ENCODE measurements at regions not wholly inside any gene's neighbourhood (a gene's known extent, or its start where the extent isn't known, plus 50 kb on each side); places are given as distances from the start of the nearest gene placed in this dataset.

- TF ChIP-seq MYC (IDR thresholded peaks at IDR 0.05; ENCODE audit: low read depth, low read length) (no peak), MAX (IDR thresholded peaks at IDR 0.05; ENCODE audit: low read depth, low read length) (no peak), POLR2A (IDR thresholded peaks at IDR 0.05; ENCODE audit: extremely low read depth, insufficient read length) (no peak), CTCF (IDR thresholded peaks at IDR 0.05; ENCODE audit: low read depth, low read length) (no peak)
- H3K4me3 ChIP-seq (ENCODE audit: low read depth, low read length) = no peak overlapping the region
- DNase-seq (ENCODE audit: low read depth) = no peak
Measured at GRCh38 chr13:107834281-107834680, 381.1 kb downstream of the LIG4 start.

- no peak for DNase-seq (ENCODE audit: low read depth)
- TF ChIP-seq MYC (IDR thresholded peaks at IDR 0.05; ENCODE audit: low read depth, low read length) = no peak
- TF ChIP-seq MAX (IDR thresholded peaks at IDR 0.05; ENCODE audit: low read depth, low read length) = no peak
- no peak for TF ChIP-seq POLR2A (IDR thresholded peaks at IDR 0.05; ENCODE audit: extremely low read depth, insufficient read length)
- TF ChIP-seq CTCF (IDR thresholded peaks at IDR 0.05; ENCODE audit: low read depth, low read length) = no peak
- no peak overlapping the region for H3K4me3 ChIP-seq (ENCODE audit: low read depth, low read length)
Measured at GRCh38 chr13:107832500-107833100, 382.7 kb downstream of the LIG4 start.

- DNase-seq (ENCODE audit: low read depth) = no peak
- TF ChIP-seq MAX (IDR thresholded peaks at IDR 0.05; ENCODE audit: low read depth, low read length) (no peak), POLR2A (IDR thresholded peaks at IDR 0.05; ENCODE audit: extremely low read depth, insufficient read length) (no peak), CTCF (IDR thresholded peaks at IDR 0.05; ENCODE audit: low read depth, low read length) (no peak), MYC (IDR thresholded peaks at IDR 0.05; ENCODE audit: low read depth, low read length) (no peak)
- no peak overlapping the region for H3K4me3 ChIP-seq (ENCODE audit: low read depth, low read length)
Measured at GRCh38 chr13:107830804-107831203, 384.5 kb downstream of the LIG4 start.

- DNase-seq (ENCODE audit: low read depth) = no peak
- TF ChIP-seq MAX (IDR thresholded peaks at IDR 0.05; ENCODE audit: low read depth, low read length) = no peak
- no peak overlapping the region for H3K4me3 ChIP-seq (ENCODE audit: low read depth, low read length)
Measured at GRCh38 chr13:107827840-107828549, 387.3 kb downstream of the LIG4 start.

- DNase-seq (ENCODE audit: low read depth) = no peak
- H3K4me3 ChIP-seq (ENCODE audit: low read depth, low read length) = no peak overlapping the region
- TF ChIP-seq POLR2A (IDR thresholded peaks at IDR 0.05; ENCODE audit: extremely low read depth, insufficient read length) (no peak), MYC (IDR thresholded peaks at IDR 0.05; ENCODE audit: low read depth, low read length) (no peak), MAX (IDR thresholded peaks at IDR 0.05; ENCODE audit: low read depth, low read length) (no peak), CTCF (IDR thresholded peaks at IDR 0.05; ENCODE audit: low read depth, low read length) (no peak)
Measured at GRCh38 chr13:107824635-107825034, 390.7 kb downstream of the LIG4 start.

GRCh38 chr13:107822006-107822405 lies 393.3 kb downstream of the LIG4 start:
- no peak overlapping the region for H3K4me3 ChIP-seq (ENCODE audit: low read depth, low read length)
- no peak for DNase-seq (ENCODE audit: low read depth)
- no peak for TF ChIP-seq MAX (IDR thresholded peaks at IDR 0.05; ENCODE audit: low read depth, low read length)
- no peak for TF ChIP-seq CTCF (IDR thresholded peaks at IDR 0.05; ENCODE audit: low read depth, low read length)
- no peak for TF ChIP-seq MYC (IDR thresholded peaks at IDR 0.05; ENCODE audit: low read depth, low read length)
- no peak for TF ChIP-seq POLR2A (IDR thresholded peaks at IDR 0.05; ENCODE audit: extremely low read depth, insufficient read length)

Data from NB4 (cell line).